Upper lobe of left lung (tissue), 4 donors: ENCODE measurements at regions not wholly inside any gene's neighbourhood (a gene's known extent, or its start where the extent isn't known, plus 50 kb on each side); places are given as distances from the start of the nearest gene placed in this dataset.

Source experiments
- EP300 ChIP-seq, 4 donors: sonication (generic); formaldehyde crosslinking; IDR thresholded peaks; one replicate each; pipeline ENCODE4 v1.5.1; 2017; ENCODE audit warnings: antibody characterized with exemption in 4 of 4, control low read depth in 2 of 4
- POLR2A ChIP-seq, 4 donors: fragments of 450-650 bp; IDR thresholded peaks; one replicate each; pipeline ENCODE4 v1.5.1; 2016 to 2017; ENCODE audit warnings: antibody characterized with exemption in 4 of 4, mild to moderate bottlenecking in 2 of 4
- POLR2AphosphoS5 ChIP-seq, 2 donors: sonication (generic); formaldehyde crosslinking; IDR thresholded peaks; one replicate each; pipeline ENCODE4 v1.5.1; 2017; ENCODE audit warnings: antibody characterized with exemption in 2 of 2
- TF ChIP-seq, protein P1 (sequence below), 6 experiments: fragments of 450-650 bp in 4 of 6; fragments of 200-600 bp in 2 of 6; sonication (generic) in 2 of 6; IDR thresholded peaks; one replicate each; pipeline ENCODE4 v1.5.1; 2016 to 2019; ENCODE audit warnings: antibody characterized with exemption in 6 of 6

DNA sequence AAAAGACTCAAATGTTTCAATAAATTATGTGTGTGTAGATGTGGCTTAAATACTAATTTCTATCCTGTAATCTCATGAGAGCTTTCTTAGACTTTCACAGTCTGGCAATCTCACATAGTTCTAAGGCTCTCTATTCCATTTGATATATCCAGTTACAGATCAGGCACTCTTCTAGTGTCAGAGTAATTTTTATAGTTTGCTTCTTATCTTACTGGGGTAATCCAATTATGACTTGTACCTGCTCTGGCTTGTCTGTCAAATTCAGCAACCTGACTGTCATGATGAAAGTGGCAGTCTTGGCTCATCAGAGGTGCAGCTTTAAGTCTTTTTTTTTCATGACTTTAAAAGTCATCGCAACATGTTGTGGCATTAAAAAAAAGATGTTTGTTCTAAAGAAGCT lies 513.2 kb upstream of the MAN1A1 start:
- TF ChIP-seq POLR2AphosphoS5 (IDR thresholded peaks at IDR 0.05) (no peak), POLR2A (IDR thresholded peaks at IDR 0.05) (no peak), EP300 (IDR thresholded peaks at IDR 0.05) (no peak)
- TF ChIP-seq, protein P1, sequence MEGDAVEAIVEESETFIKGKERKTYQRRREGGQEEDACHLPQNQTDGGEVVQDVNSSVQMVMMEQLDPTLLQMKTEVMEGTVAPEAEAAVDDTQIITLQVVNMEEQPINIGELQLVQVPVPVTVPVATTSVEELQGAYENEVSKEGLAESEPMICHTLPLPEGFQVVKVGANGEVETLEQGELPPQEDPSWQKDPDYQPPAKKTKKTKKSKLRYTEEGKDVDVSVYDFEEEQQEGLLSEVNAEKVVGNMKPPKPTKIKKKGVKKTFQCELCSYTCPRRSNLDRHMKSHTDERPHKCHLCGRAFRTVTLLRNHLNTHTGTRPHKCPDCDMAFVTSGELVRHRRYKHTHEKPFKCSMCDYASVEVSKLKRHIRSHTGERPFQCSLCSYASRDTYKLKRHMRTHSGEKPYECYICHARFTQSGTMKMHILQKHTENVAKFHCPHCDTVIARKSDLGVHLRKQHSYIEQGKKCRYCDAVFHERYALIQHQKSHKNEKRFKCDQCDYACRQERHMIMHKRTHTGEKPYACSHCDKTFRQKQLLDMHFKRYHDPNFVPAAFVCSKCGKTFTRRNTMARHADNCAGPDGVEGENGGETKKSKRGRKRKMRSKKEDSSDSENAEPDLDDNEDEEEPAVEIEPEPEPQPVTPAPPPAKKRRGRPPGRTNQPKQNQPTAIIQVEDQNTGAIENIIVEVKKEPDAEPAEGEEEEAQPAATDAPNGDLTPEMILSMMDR (IDR thresholded peaks at IDR 0.05), result no peak
